Neural cell (in vitro differentiated cells): ENCODE measurements at regions not wholly inside any gene's neighbourhood (a gene's known extent, or its start where the extent isn't known, plus 50 kb on each side); places are given as distances from the start of the nearest gene placed in this dataset.

Experiments used
- EP300 ChIP-seq: fragments of 450-650 bp; conservative IDR thresholded peaks from 2 replicates; pipeline ENCODE4 v1.6.1; 2014; ENCODE audit warnings: antibody characterized with exemption, mild to moderate bottlenecking, moderate library complexity; ENCODE audit not compliant: poor library complexity, severe bottlenecking
- EZH2 ChIP-seq: fragments of 200-600, 300-800 bp; shearing (Covaris generic), sonication (generic); IDR thresholded peaks from 2 replicates; pipeline ENCODE4 v1.6.1; 2014; ENCODE audit warnings: antibody characterized with exemption, low read length, borderline replicate concordance, mild to moderate bottlenecking; ENCODE audit not compliant: insufficient read depth, poor library complexity, severe bottlenecking
- POLR2AphosphoS5 ChIP-seq: IDR thresholded peaks from 2 replicates; pipeline ENCODE4 v1.6.1; 2012
- RAD21 ChIP-seq: fragments of 450-650 bp; conservative IDR thresholded peaks from 2 replicates; pipeline ENCODE4 v1.6.1; 2014; ENCODE audit warnings: antibody characterized with exemption, mild to moderate bottlenecking, moderate library complexity
- REST ChIP-seq: IDR thresholded peaks from 2 replicates; pipeline ENCODE4 v1.6.1; 2012; ENCODE audit warnings: borderline replicate concordance
- SMC3 ChIP-seq: fragments of 450-650 bp; conservative IDR thresholded peaks from 2 replicates; pipeline ENCODE4 v1.6.1; 2014; ENCODE audit warnings: antibody characterized with exemption, mild to moderate bottlenecking, moderate library complexity; ENCODE audit not compliant: poor library complexity
- TAF1 ChIP-seq: IDR thresholded peaks from 2 replicates; pipeline ENCODE4 v1.6.1; 2012; ENCODE audit warnings: low read depth
- TF ChIP-seq, protein P1 (sequence below): fragments of 450-650 bp; IDR thresholded peaks from 2 replicates; pipeline ENCODE4 v1.5.1; 2014; ENCODE audit warnings: antibody characterized with exemption, mild to moderate bottlenecking, moderate library complexity; ENCODE audit not compliant: poor library complexity, severe bottlenecking

DNA sequence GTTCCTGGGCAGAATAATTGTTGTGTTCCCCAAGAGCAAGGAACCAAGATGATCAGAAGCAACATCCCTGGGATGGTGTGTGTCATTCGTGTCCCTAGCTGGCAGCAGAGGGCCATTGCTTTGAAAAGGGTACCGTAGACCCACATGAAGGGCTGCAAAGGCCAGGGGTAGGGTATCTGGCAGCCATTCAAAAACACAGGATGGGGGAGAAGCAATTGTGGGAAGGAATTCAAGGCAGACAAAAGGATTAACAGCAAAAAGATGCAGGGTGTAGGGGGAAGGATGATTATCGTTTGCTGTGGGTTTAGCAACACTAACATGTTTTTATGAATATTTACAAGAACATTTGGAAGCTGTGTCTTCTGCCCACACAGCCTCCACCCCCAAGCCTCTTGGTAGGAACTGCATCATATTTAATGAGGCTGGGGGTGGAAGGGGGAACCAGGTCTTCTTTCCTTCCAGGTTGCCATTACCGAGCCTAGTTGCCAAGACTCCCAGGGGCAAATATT is 169.0 kb upstream of the G2E3 start:
- TF ChIP-seq, protein P1, sequence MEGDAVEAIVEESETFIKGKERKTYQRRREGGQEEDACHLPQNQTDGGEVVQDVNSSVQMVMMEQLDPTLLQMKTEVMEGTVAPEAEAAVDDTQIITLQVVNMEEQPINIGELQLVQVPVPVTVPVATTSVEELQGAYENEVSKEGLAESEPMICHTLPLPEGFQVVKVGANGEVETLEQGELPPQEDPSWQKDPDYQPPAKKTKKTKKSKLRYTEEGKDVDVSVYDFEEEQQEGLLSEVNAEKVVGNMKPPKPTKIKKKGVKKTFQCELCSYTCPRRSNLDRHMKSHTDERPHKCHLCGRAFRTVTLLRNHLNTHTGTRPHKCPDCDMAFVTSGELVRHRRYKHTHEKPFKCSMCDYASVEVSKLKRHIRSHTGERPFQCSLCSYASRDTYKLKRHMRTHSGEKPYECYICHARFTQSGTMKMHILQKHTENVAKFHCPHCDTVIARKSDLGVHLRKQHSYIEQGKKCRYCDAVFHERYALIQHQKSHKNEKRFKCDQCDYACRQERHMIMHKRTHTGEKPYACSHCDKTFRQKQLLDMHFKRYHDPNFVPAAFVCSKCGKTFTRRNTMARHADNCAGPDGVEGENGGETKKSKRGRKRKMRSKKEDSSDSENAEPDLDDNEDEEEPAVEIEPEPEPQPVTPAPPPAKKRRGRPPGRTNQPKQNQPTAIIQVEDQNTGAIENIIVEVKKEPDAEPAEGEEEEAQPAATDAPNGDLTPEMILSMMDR, result no peak
- no peak for TF ChIP-seq REST
- TF ChIP-seq EZH2, result no peak
- TF ChIP-seq POLR2AphosphoS5, result no peak
- TF ChIP-seq TAF1, result no peak
- no peak for TF ChIP-seq RAD21
- no peak for TF ChIP-seq SMC3
- TF ChIP-seq EP300, result no peak
